ENCODE measurements at regions not wholly inside any gene's neighbourhood (a gene's known extent, or its start where the extent isn't known, plus 50 kb on each side); places are given as distances from the start of the nearest gene placed in this dataset.

DNA sequence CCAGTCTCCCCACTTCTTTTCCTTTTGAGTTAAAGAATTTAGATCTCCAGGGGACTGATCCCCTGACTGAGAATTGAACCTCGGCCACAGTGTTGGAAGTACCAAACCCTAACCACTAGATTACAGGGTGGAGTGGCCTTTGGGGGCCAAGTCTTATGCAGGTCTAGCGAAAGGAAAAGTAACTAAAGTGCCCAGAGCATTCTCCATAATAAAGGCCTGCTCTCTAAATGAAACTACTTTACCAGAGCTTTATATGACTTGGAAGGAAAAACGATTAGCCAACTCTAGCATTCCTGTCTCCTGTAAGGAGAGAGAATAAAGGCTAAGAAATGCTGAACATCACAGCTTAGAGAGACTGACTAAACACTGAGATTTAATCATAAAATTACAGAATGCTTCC, 788.0 kb downstream of the C4orf33 start:
- Histone ChIP-seq H3K27ac (ENCODE audit: low read depth in 1 of 2, low read length in 2 of 2) (no peak overlapping the region), H3K79me2 (ENCODE audit: insufficient read depth, low read length) (no peaks in the 10 kb centered on the region), H3K4me2 (replicated peaks; ENCODE audit: extremely low read depth, low read length, poor library complexity, severe bottlenecking) (no peak overlapping the region), H3K9ac (ENCODE audit: insufficient read depth, low read length, poor library complexity, severe bottlenecking) (no peak overlapping the region), H2AFZ (ENCODE audit: insufficient read depth, low read depth, low read length, poor library complexity, severe bottlenecking) (no peak overlapping the region), H4K20me1 (ENCODE audit: insufficient read depth, low read length) (no peaks in the 10 kb centered on the region), H3K4me1 (ENCODE audit: control insufficient read depth in 1 of 2, insufficient read depth in 2 of 2, low read length in 2 of 2) (no peaks in the 10 kb centered on the region), H3K36me3 (replicated peaks in 1 of 2; ENCODE audit: control insufficient read depth in 1 of 2, insufficient read depth in 2 of 2, low read length in 2 of 2) (no peaks in the 10 kb centered on the region), H3K4me3 (replicated peaks in 1 of 3; ENCODE audit: low read depth in 2 of 3, low read length in 3 of 3) (no peak overlapping the region), H3K27me3 (ENCODE audit: control insufficient read depth in 2 of 2, insufficient read depth in 2 of 2, low read length in 2 of 2) (no peaks in the 10 kb centered on the region), H3K9me3 (replicated peaks in 1 of 2; ENCODE audit: control insufficient read depth in 1 of 2, insufficient read depth in 1 of 2, low read length in 2 of 2) (peaks cover 0 to 6% of the 10 kb centered on the region in 2 donors)
- H3K36me3 Mint-ChIP-seq, result no peaks in the 10 kb centered on the region
- intact Hi-C loops (cut with micrococcal nuclease), result no loop called here
- no peak overlapping the region for H3K4me3 Mint-ChIP-seq
- TF ChIP-seq, protein P1, sequence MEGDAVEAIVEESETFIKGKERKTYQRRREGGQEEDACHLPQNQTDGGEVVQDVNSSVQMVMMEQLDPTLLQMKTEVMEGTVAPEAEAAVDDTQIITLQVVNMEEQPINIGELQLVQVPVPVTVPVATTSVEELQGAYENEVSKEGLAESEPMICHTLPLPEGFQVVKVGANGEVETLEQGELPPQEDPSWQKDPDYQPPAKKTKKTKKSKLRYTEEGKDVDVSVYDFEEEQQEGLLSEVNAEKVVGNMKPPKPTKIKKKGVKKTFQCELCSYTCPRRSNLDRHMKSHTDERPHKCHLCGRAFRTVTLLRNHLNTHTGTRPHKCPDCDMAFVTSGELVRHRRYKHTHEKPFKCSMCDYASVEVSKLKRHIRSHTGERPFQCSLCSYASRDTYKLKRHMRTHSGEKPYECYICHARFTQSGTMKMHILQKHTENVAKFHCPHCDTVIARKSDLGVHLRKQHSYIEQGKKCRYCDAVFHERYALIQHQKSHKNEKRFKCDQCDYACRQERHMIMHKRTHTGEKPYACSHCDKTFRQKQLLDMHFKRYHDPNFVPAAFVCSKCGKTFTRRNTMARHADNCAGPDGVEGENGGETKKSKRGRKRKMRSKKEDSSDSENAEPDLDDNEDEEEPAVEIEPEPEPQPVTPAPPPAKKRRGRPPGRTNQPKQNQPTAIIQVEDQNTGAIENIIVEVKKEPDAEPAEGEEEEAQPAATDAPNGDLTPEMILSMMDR (IDR thresholded peaks at IDR 0.05), result no peak
- no peak for DNase-seq
- H3K27me3 Mint-ChIP-seq (ENCODE audit: low read depth in 3 of 3), result peaks cover 0 to 2% (median 0%) of the 10 kb centered on the region in 3 donors
- H3K4me1 Mint-ChIP-seq, result no peaks in the 10 kb centered on the region
- no CpG with 5 or more reads among the region's 3 CpGs for WGBS (ENCODE audit: insufficient coverage)
- H3K9me3 Mint-ChIP-seq, result peaks cover 0 to 6% (median 3%) of the 10 kb centered on the region in 7 donors
- H3K27ac Mint-ChIP-seq, result no peak overlapping the region

DNA sequence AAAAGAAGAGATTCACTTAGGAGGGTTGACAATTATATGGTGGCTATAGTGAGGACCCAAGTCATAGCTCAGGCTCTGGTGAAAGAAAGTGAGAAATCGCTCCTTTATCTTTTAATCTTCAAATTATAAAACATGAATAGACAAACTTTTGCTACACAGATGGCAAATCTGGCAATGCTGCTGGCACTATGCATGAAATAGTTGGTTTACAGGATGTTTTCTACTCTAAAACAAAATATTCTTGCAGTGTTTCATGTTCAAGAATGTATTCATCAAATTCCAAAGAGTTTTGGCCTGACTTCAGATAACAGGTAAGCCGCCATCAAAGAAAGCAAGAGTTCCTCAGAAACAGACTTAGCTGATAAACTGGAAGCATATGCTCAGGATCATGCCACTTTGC, 801.2 kb downstream of the C4orf33 start:
- H4K20me1 ChIP-seq (ENCODE audit: insufficient read depth, low read length), result no peaks in the 10 kb centered on the region
- WGBS (ENCODE audit: insufficient coverage), result 89% methylated on average over 1 of the region's 2 CpGs
- Mint-ChIP-seq H3K4me1 (no peaks in the 10 kb centered on the region), H3K27me3 (ENCODE audit: low read depth in 3 of 3) (peaks cover 0 to 2% (median 0%) of the 10 kb centered on the region in 3 donors), H3K27ac (no peak overlapping the region), H3K36me3 (no peaks in the 10 kb centered on the region), H3K9me3 (peaks cover 0 to 16% (median 4%) of the 10 kb centered on the region in 7 donors), H3K4me3 (no peak overlapping the region)
- intact Hi-C loops (cut with micrococcal nuclease), result no loop called here
- no peaks in the 10 kb centered on the region for H3K36me3 ChIP-seq (replicated peaks in 1 of 2; ENCODE audit: control insufficient read depth in 1 of 2, insufficient read depth in 2 of 2, low read length in 2 of 2)
- H3K27me3 ChIP-seq (ENCODE audit: control insufficient read depth in 2 of 2, insufficient read depth in 2 of 2, low read length in 2 of 2), result no peaks in the 10 kb centered on the region
- H3K9ac ChIP-seq (ENCODE audit: insufficient read depth, low read length, poor library complexity, severe bottlenecking), result no peak overlapping the region
- H3K4me3 ChIP-seq (replicated peaks in 1 of 3; ENCODE audit: low read depth in 2 of 3, low read length in 3 of 3), result no peak overlapping the region
- no peak overlapping the region for H3K27ac ChIP-seq (ENCODE audit: low read depth in 1 of 2, low read length in 2 of 2)
- H3K4me1 ChIP-seq (ENCODE audit: control insufficient read depth in 1 of 2, insufficient read depth in 2 of 2, low read length in 2 of 2), result no peaks in the 10 kb centered on the region
- H3K79me2 ChIP-seq (ENCODE audit: insufficient read depth, low read length), result no peaks in the 10 kb centered on the region
- no peak overlapping the region for H3K4me2 ChIP-seq (replicated peaks; ENCODE audit: extremely low read depth, low read length, poor library complexity, severe bottlenecking)
- TF ChIP-seq, protein P1 (IDR thresholded peaks at IDR 0.05), result no peak
- no peak overlapping the region for H2AFZ ChIP-seq (ENCODE audit: insufficient read depth, low read depth, low read length, poor library complexity, severe bottlenecking)
- peaks cover 0 to 8% of the 10 kb centered on the region in 2 donors for H3K9me3 ChIP-seq (replicated peaks in 1 of 2; ENCODE audit: control insufficient read depth in 1 of 2, insufficient read depth in 1 of 2, low read length in 2 of 2)
- no peak for DNase-seq
